B cell (primary cell): ENCODE measurements at regions not wholly inside any gene's neighbourhood (a gene's known extent, or its start where the extent isn't known, plus 50 kb on each side); places are given as distances from the start of the nearest gene placed in this dataset.

Experiments used
- ATAC-seq: fragments of 200-7000 bp; cut with Tn5 transposase; one replicate; pipeline ENCODE4 v1.10.0; 2021; ENCODE audit warnings: low read depth, mild to moderate bottlenecking, moderate number of reproducible peaks, moderate library complexity
- CTCF ChIA-PET: fragments of 350-600 bp; sonication (Branson Sonifier 250); formaldehyde crosslinking; loops from one replicate; lab custom pipeline; 2021; ENCODE audit warnings: antibody characterized with exemption, inconsistent platforms; lab: Charles Lee
- POLR2A ChIA-PET: fragments of 350-600 bp; sonication (Branson Sonifier 250); formaldehyde crosslinking; loops from one replicate; lab custom pipeline; 2021; ENCODE audit warnings: antibody characterized with exemption; lab: Charles Lee
- DNase-seq: peaks from one replicate; pipeline ENCODE4 v3.0.0; 2013
- H2AFZ ChIP-seq: 2 replicates; pipeline ENCODE4 v1.6.1; 2012; ENCODE audit warnings: mild to moderate bottlenecking, low read depth, low read length; ENCODE audit not compliant: insufficient read depth, poor library complexity, severe bottlenecking
- H3K27ac ChIP-seq, 2 donors: 1 replicate in 1 of 2; 2 replicates in 1 of 2; pipeline ENCODE4 v1.5.1; 2012 to 2013; ENCODE audit warnings: low read length in 2 of 2, mild to moderate bottlenecking in 2 of 2, moderate library complexity in 1 of 2
- H3K27me3 ChIP-seq, 4 experiments: fragments of 200-600 bp in 1 of 4; sonication (generic) in 1 of 4; replicated peaks in 1 of 4; 1 replicate in 2 of 4; 2 replicates in 2 of 4; pipeline versions ENCODE4 v1.6.1 to v1.7.0; 2013 to 2016; ENCODE audit warnings: low read length in 3 of 4, mild to moderate bottlenecking in 2 of 4, mixed read lengths in 1 of 4, moderate library complexity in 1 of 4; ENCODE audit not compliant: insufficient read depth in 4 of 4, control insufficient read depth in 3 of 4; ENCODE audit errors: control extremely low read depth in 1 of 4
- H3K36me3 ChIP-seq, 2 experiments: replicated peaks in 1 of 2; 1 replicate in 1 of 2; 2 replicates in 1 of 2; pipeline versions ENCODE4 v1.6.1 to v1.7.1; 2013; ENCODE audit warnings: low read length in 1 of 2; ENCODE audit not compliant: insufficient read depth in 2 of 2, control insufficient read depth in 1 of 2; ENCODE audit errors: control extremely low read depth in 1 of 2, extremely low read depth in 1 of 2
- H3K4me1 ChIP-seq, 2 donors: fragments of 200-600 bp in 1 of 2; sonication (generic) in 1 of 2; 1 replicate in 1 of 2; 2 replicates in 1 of 2; pipeline versions ENCODE4 v1.5.1 to v1.6.1; 2013 to 2017; ENCODE audit warnings: low read length in 2 of 2; ENCODE audit not compliant: control insufficient read depth in 2 of 2, insufficient read depth in 2 of 2
- H3K4me2 ChIP-seq: replicated peaks from 2 replicates; pipeline ENCODE3; 2012; ENCODE audit warnings: mild to moderate bottlenecking, low read depth, low read length; ENCODE audit not compliant: poor library complexity, severe bottlenecking
- H3K4me3 ChIP-seq, 5 experiments: fragments of 200-600 bp in 1 of 5; sonication (generic) in 1 of 5; 1 replicate in 3 of 5; 2 replicates in 2 of 5; pipeline versions ENCODE4 v1.5.1 to v1.7.0; 2011 to 2016; ENCODE audit warnings: low read length in 4 of 5, mild to moderate bottlenecking in 4 of 5, low read depth in 2 of 5, control low read depth in 1 of 5, moderate library complexity in 1 of 5; ENCODE audit not compliant: insufficient read depth in 1 of 5; ENCODE audit errors: control extremely low read depth in 1 of 5, extremely low read depth in 1 of 5
- H3K79me2 ChIP-seq: fragments of 200-600 bp; sonication (generic); one replicate; pipeline ENCODE4 v1.6.0; 2016; ENCODE audit warnings: low read length; ENCODE audit not compliant: control insufficient read depth, insufficient read depth
- H3K9ac ChIP-seq: fragments of 200-600 bp; sonication (generic); 2 replicates; pipeline ENCODE4 v1.6.1; 2017; ENCODE audit warnings: mild to moderate bottlenecking, low read length, moderate library complexity
- H3K9me3 ChIP-seq, 3 donors: one replicate each; pipeline versions ENCODE4 v1.6.1 to v1.7.1; 2013; ENCODE audit warnings: low read length in 2 of 3; ENCODE audit not compliant: control insufficient read depth in 2 of 3, insufficient read depth in 1 of 3; ENCODE audit errors: control extremely low read depth in 1 of 3
- H4K20me1 ChIP-seq: 2 replicates; pipeline ENCODE4 v1.6.0; 2012; ENCODE audit warnings: mild to moderate bottlenecking, low read length; ENCODE audit not compliant: insufficient read depth, control insufficient read depth, poor library complexity, severe bottlenecking
- H3K27ac Mint-ChIP-seq: one replicate; pipeline ENCODE4 v1.8.0; 2021; ENCODE audit warnings: mixed read lengths
- H3K27me3 Mint-ChIP-seq: one replicate; pipeline ENCODE4 v1.8.0; 2021; ENCODE audit warnings: mixed read lengths
- H3K4me1 Mint-ChIP-seq: one replicate; pipeline ENCODE4 v1.8.0; 2021; ENCODE audit warnings: mixed read lengths
- H3K4me3 Mint-ChIP-seq: one replicate; pipeline ENCODE4 v1.8.0; 2021; ENCODE audit warnings: mixed read lengths
- H3K9me3 Mint-ChIP-seq: one replicate; pipeline ENCODE4 v1.8.0; 2022; ENCODE audit warnings: mixed read lengths; ENCODE audit not compliant: insufficient read depth
- EZH2 ChIP-seq: IDR thresholded peaks from 2 replicates; pipeline ENCODE4 v1.6.1; 2012; ENCODE audit warnings: borderline replicate concordance, low read depth, mild to moderate bottlenecking, moderate library complexity, low read length; ENCODE audit not compliant: insufficient read depth, poor library complexity, severe bottlenecking
- WGBS: methylation state at CpG from one replicate; pipeline ENCODE4 v1.1.5; 2013; ENCODE audit warnings: missing lambda C conversion rate; ENCODE audit not compliant: insufficient coverage; 5-methylcytosine and 5-hydroxymethylcytosine counted together
- intact Hi-C: fragments of 100-400 bp; cut with micrococcal nuclease; formaldehyde crosslinking; loops from one replicate; pipeline ENCODE4 v1.10.0; 2022
- TF ChIP-seq, protein P1 (sequence below): fragments of 200-600 bp; IDR thresholded peaks from one replicate; pipeline ENCODE4 v1.8.0; 2022; ENCODE audit warnings: antibody characterized with exemption, mild to moderate bottlenecking

DNA sequence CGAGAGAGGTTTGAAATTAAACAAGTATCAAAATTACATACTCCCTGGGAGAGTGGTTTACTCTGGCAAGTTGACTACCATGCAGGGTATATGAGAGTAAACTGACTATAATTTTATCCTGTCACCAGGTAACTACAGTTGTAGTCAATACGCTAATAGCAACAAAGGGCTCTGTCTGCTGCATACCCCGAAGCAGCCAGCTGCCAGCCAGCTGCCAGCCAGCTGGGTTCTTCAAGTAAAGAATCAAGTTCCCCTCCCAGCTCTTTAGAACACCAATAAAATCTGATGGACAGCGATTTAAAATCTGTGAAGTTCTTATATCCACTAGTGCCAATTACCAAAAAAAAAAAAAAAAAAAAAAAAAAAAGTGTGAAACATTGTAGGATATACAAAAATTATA, 417.7 kb upstream of the CFAP20DC start:
- Histone ChIP-seq H3K9ac (no peak overlapping the region), H3K27ac (no peak overlapping the region), H3K27me3 (no peaks in the 10 kb centered on the region), H4K20me1 (no peaks in the 10 kb centered on the region), H3K36me3 (no peaks in the 10 kb centered on the region), H3K79me2 (no peaks in the 10 kb centered on the region), H3K4me3 (no peak overlapping the region), H3K9me3 (no peaks in the 10 kb centered on the region), H3K4me1 (no peaks in the 10 kb centered on the region), H3K4me2 (no peak overlapping the region), H2AFZ (no peak overlapping the region)
- no peak for ATAC-seq
- peaks cover 5% of the 10 kb centered on the region for H3K4me1 Mint-ChIP-seq
- POLR2A ChIA-PET = interaction anchor here (0.6 kb wide), 1 partner anchor 333 kb away, joined by 6 read pairs; no protein-coding TSS in a partner anchor
- WGBS = no CpG with 5 or more reads among the region's 4 CpGs
- no peaks in the 10 kb centered on the region for H3K9me3 Mint-ChIP-seq
- CTCF ChIA-PET = interaction anchor here (0.7 kb wide), 1 partner anchor 110 kb away, joined by 5 read pairs; no protein-coding TSS in a partner anchor
- TF ChIP-seq EZH2 = no peak
- TF ChIP-seq, protein P1, sequence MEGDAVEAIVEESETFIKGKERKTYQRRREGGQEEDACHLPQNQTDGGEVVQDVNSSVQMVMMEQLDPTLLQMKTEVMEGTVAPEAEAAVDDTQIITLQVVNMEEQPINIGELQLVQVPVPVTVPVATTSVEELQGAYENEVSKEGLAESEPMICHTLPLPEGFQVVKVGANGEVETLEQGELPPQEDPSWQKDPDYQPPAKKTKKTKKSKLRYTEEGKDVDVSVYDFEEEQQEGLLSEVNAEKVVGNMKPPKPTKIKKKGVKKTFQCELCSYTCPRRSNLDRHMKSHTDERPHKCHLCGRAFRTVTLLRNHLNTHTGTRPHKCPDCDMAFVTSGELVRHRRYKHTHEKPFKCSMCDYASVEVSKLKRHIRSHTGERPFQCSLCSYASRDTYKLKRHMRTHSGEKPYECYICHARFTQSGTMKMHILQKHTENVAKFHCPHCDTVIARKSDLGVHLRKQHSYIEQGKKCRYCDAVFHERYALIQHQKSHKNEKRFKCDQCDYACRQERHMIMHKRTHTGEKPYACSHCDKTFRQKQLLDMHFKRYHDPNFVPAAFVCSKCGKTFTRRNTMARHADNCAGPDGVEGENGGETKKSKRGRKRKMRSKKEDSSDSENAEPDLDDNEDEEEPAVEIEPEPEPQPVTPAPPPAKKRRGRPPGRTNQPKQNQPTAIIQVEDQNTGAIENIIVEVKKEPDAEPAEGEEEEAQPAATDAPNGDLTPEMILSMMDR = no peak
- intact Hi-C loops = no loop called here
- no peak for DNase-seq
- H3K4me3 Mint-ChIP-seq = no peak overlapping the region
- no peaks in the 10 kb centered on the region for H3K27me3 Mint-ChIP-seq
- no peak overlapping the region for H3K27ac Mint-ChIP-seq

DNA sequence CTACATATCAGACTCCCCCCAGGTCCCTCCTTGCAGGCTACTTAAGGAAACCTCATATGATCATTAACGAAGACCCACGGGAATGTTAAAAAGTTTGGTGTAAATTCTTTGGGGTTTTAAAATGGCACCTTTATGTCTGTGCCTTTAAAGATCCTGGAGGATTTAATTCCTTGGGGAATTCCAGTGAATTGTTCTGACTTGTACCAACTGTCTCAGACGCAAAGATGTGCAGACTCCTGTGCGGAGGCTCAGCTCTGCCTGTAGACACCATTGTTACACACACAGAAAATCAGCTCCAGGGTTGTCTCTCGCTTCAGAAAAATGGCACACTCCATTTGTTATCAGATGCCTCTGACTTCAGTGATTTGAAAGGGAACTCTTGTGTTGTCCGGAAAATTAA, 414.4 kb upstream of the CFAP20DC start:
- no peaks in the 10 kb centered on the region for H3K79me2 ChIP-seq
- ChIA-PET POLR2A (no interaction called here), CTCF (interaction anchor here (1.1 kb wide), 1 partner anchor 114 kb away, joined by 3 read pairs; no protein-coding TSS in a partner anchor)
- no peak for ATAC-seq
- H3K27me3 Mint-ChIP-seq = no peaks in the 10 kb centered on the region
- H3K4me1 ChIP-seq = no peaks in the 10 kb centered on the region
- no peak overlapping the region for H2AFZ ChIP-seq
- H3K4me3 Mint-ChIP-seq = no peak overlapping the region
- peaks cover 0 to 2% (median 0%) of the 10 kb centered on the region in 3 donors for H3K9me3 ChIP-seq
- no peak overlapping the region for H3K27ac Mint-ChIP-seq
- no peak for DNase-seq
- H3K9me3 Mint-ChIP-seq = peaks cover 2% of the 10 kb centered on the region
- TF ChIP-seq, protein P1 = no peak
- no peak for TF ChIP-seq EZH2
- no peaks in the 10 kb centered on the region for H3K27me3 ChIP-seq
- no peaks in the 10 kb centered on the region for H3K36me3 ChIP-seq
- H3K4me1 Mint-ChIP-seq = peaks cover 3% of the 10 kb centered on the region
- H4K20me1 ChIP-seq = no peaks in the 10 kb centered on the region
- WGBS = 100% methylated on average over 1 of the region's 6 CpGs
- intact Hi-C loops = no loop called here
- H3K27ac ChIP-seq = no peak overlapping the region
- no peak overlapping the region for H3K9ac ChIP-seq
- no peak overlapping the region for H3K4me2 ChIP-seq
- H3K4me3 ChIP-seq = no peak overlapping the region
